Kidney epithelial cell (primary cell): ENCODE measurements at regions not wholly inside any gene's neighbourhood (a gene's known extent, or its start where the extent isn't known, plus 50 kb on each side); places are given as distances from the start of the nearest gene placed in this dataset.

Experiments used
- DNase-seq: peaks from one replicate; pipeline ENCODE4 v3.0.0-alpha.2; 2010; ENCODE audit warnings: low read depth
- H3K27me3 ChIP-seq: 2 replicates; pipeline ENCODE4 v1.6.0; 2011; ENCODE audit warnings: low read length; ENCODE audit not compliant: control insufficient read depth, insufficient read depth
- H3K36me3 ChIP-seq: 2 replicates; pipeline ENCODE4 v1.5.1; 2011; ENCODE audit warnings: low read length; ENCODE audit not compliant: control insufficient read depth, insufficient read depth
- H3K4me3 ChIP-seq: 2 replicates; pipeline ENCODE4 v1.5.1; 2011; ENCODE audit warnings: low read depth, mild to moderate bottlenecking, control low read depth, low read length
- CTCF ChIP-seq: IDR thresholded peaks from 2 replicates; pipeline ENCODE4 v1.5.1; 2011; ENCODE audit warnings: mild to moderate bottlenecking, moderate library complexity, low read length, control low read depth, inconsistent platforms; ENCODE audit not compliant: insufficient read depth, poor library complexity, severe bottlenecking

DNA sequence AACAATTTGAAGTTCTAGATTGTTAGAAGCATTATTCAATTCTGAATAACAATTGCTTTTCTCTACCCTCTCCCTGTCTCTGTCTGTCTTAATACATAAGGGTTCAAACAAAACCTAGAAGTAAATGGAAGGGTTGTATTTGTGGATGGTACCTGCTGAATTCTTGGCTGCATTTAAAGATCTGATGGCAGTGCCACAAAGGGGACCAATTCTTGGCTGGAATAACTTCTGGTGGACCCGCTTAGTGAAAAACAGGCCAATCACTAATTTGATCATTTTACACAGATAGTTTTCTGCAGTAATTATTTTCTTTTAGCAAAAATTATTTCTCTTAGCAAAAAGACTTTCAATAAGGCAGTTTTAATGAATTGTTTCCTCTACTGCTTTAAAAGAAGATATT lies 353.5 kb downstream of the MYCN start:
- TF ChIP-seq CTCF = no peak
- Histone ChIP-seq H3K4me3 (no peak overlapping the region), H3K36me3 (no peaks in the 10 kb centered on the region), H3K27me3 (no peaks in the 10 kb centered on the region)
- no peak for DNase-seq

GRCh38 chr2:16293398-16293797 lies 353.0 kb downstream of the MYCN start:
- no peaks in the 10 kb centered on the region for H3K36me3 ChIP-seq
- TF ChIP-seq CTCF = no peak
- H3K27me3 ChIP-seq = no peaks in the 10 kb centered on the region
- DNase-seq = no peak
- no peak overlapping the region for H3K4me3 ChIP-seq

GRCh38 chr2:16291731-16292550 lies 351.6 kb downstream of the MYCN start:
- Histone ChIP-seq H3K27me3 (no peaks in the 10 kb centered on the region), H3K36me3 (no peaks in the 10 kb centered on the region), H3K4me3 (no peak overlapping the region)
- no peak for DNase-seq
- TF ChIP-seq CTCF = no peak

- no peak for DNase-seq
- H3K36me3 ChIP-seq = no peaks in the 10 kb centered on the region
- H3K27me3 ChIP-seq = no peaks in the 10 kb centered on the region
- no peak overlapping the region for H3K4me3 ChIP-seq
- no peak for TF ChIP-seq CTCF
Observed at GRCh38 chr2:16291226-16291625, 350.9 kb downstream of the MYCN start.

GRCh38 chr2:16290311-16291020 lies 350.1 kb downstream of the MYCN start:
- no peaks in the 10 kb centered on the region for H3K27me3 ChIP-seq
- DNase-seq = no peak
- no peak for TF ChIP-seq CTCF

More at GRCh38 chr2:16290311-16291020, 350.1 kb downstream of the MYCN start:
- Histone ChIP-seq H3K36me3 (no peaks in the 10 kb centered on the region), H3K4me3 (no peak overlapping the region)
